ENCODE measurements at regions not wholly inside any gene's neighbourhood (a gene's known extent, or its start where the extent isn't known, plus 50 kb on each side); places are given as distances from the start of the nearest gene placed in this dataset.

- TF ChIP-seq CTCF (IDR thresholded peaks at IDR 0.05) (no peak), MYC (IDR thresholded peaks at IDR 0.05; ENCODE audit: borderline replicate concordance, low read length) (no peak), PHF8 (IDR thresholded peaks at IDR 0.05; ENCODE audit: borderline replicate concordance, low read depth) (no peak), REST (IDR thresholded peaks at IDR 0.05) (no peak), POLR2A (IDR thresholded peaks at IDR 0.05; ENCODE audit: low read length) (no peak), BHLHE40 (IDR thresholded peaks at IDR 0.05; ENCODE audit: low read depth, low read length) (no peak), RAD21 (conservative IDR thresholded peaks at IDR 0.05 in 1 of 2, IDR thresholded peaks at IDR 0.05 in 1 of 2) (no peak), MAFK (IDR thresholded peaks at IDR 0.05; ENCODE audit: partially characterized antibody) (no peak), E2F6 (IDR thresholded peaks at IDR 0.05; ENCODE audit: borderline replicate concordance, low read depth) (no peak)
These were observed 864.9 kb upstream of the ID2 start for GRCh38 chr2:7816944-7817343.
